ENCODE measurements at regions not wholly inside any gene's neighbourhood (a gene's known extent, or its start where the extent isn't known, plus 50 kb on each side); places are given as distances from the start of the nearest gene placed in this dataset.

- no peak for TF ChIP-seq CTCF (IDR thresholded peaks at IDR 0.05; ENCODE audit: insufficient read depth, low read length, missing control alignments)
- H3K4me3 ChIP-seq (ENCODE audit: low read depth, low read length), result no peak overlapping the region
- ChIA-PET POLR2A (no interaction called here), CTCF (interaction anchor here (1.3 kb wide), 1 partner anchor 12 kb away, joined by 4 read pairs; no protein-coding TSS in a partner anchor)
- DNase-seq (ENCODE audit: low read depth, low spot score), result no peak
Observed at GRCh38 chr11:41984023-41984422, 524.6 kb upstream of the LRRC4C start.

- H3K4me3 ChIP-seq (ENCODE audit: low read depth, low read length), result no peak overlapping the region
- DNase-seq (ENCODE audit: low read depth, low spot score), result no peak
- ChIA-PET POLR2A (no interaction called here), CTCF (no interaction called here)
- no peak for TF ChIP-seq CTCF (IDR thresholded peaks at IDR 0.05; ENCODE audit: insufficient read depth, low read length, missing control alignments)
Observed at GRCh38 chr11:41985799-41986198, 526.3 kb upstream of the LRRC4C start.

- DNase-seq (ENCODE audit: low read depth, low spot score), result no peak
- ChIA-PET POLR2A (no interaction called here), CTCF (interaction anchor here (1.2 kb wide), 1 partner anchor 536 kb away, joined by 3 read pairs; no protein-coding TSS in a partner anchor)
- TF ChIP-seq CTCF (IDR thresholded peaks at IDR 0.05; ENCODE audit: insufficient read depth, low read length, missing control alignments), result no peak
- H3K4me3 ChIP-seq (ENCODE audit: low read depth, low read length), result no peak overlapping the region
Observed at GRCh38 chr11:41988951-41989572, 529.6 kb upstream of the LRRC4C start.

GRCh38 chr11:41989823-41990380 is 530.5 kb upstream of the LRRC4C start:
- ChIA-PET POLR2A (no interaction called here), CTCF (no interaction called here)
- H3K4me3 ChIP-seq (ENCODE audit: low read depth, low read length), result no peak overlapping the region
- DNase-seq (ENCODE audit: low read depth, low spot score), result no peak
- TF ChIP-seq CTCF (IDR thresholded peaks at IDR 0.05; ENCODE audit: insufficient read depth, low read length, missing control alignments), result no peak

GRCh38 chr11:41996533-41996932 is 537.1 kb upstream of the LRRC4C start:
- ChIA-PET CTCF (interaction anchor here (1.3 kb wide), 1 partner anchor 12 kb away, joined by 4 read pairs; no protein-coding TSS in a partner anchor), POLR2A (interaction anchor here (0.7 kb wide), 1 partner anchor 885 kb away, joined by 3 read pairs; no protein-coding TSS in a partner anchor)
- no peak for DNase-seq (ENCODE audit: low read depth, low spot score)
- TF ChIP-seq CTCF (IDR thresholded peaks at IDR 0.05; ENCODE audit: insufficient read depth, low read length, missing control alignments), result no peak
- no peak overlapping the region for H3K4me3 ChIP-seq (ENCODE audit: low read depth, low read length)

GRCh38 chr11:41997844-41998401 is 538.5 kb upstream of the LRRC4C start:
- no peak for DNase-seq (ENCODE audit: low read depth, low spot score)
- ChIA-PET POLR2A (no interaction called here), CTCF (no interaction called here)
- TF ChIP-seq CTCF (IDR thresholded peaks at IDR 0.05; ENCODE audit: insufficient read depth, low read length, missing control alignments), result no peak
- H3K4me3 ChIP-seq (ENCODE audit: low read depth, low read length), result no peak overlapping the region

All from AG04449 (cell line).